SU-DHL-6 (cell line): ENCODE measurements at regions not wholly inside any gene's neighbourhood (a gene's known extent, or its start where the extent isn't known, plus 50 kb on each side); places are given as distances from the start of the nearest gene placed in this dataset.

Experiments
- H2AFZ ChIP-seq: fragments of 200-600 bp; sonication (generic); 2 replicates; pipeline ENCODE4 v1.6.1; 2014; ENCODE audit warnings: low read depth, mild to moderate bottlenecking, moderate library complexity, mixed read lengths, antibody characterized with exemption, low read length; ENCODE audit not compliant: severe bottlenecking
- H3F3A ChIP-seq: fragments of 200-600 bp; shearing (Covaris generic); 2 replicates; pipeline ENCODE4 v1.6.0; 2016; ENCODE audit warnings: antibody characterized with exemption, mild to moderate bottlenecking; ENCODE audit not compliant: insufficient read depth
- H3K27ac ChIP-seq: fragments of 200-600 bp; sonication (generic); 2 replicates; pipeline ENCODE4 v1.5.1; 2016; ENCODE audit warnings: low read depth, mild to moderate bottlenecking, low read length, moderate library complexity, mixed read lengths
- H3K27me3 ChIP-seq: fragments of 200-600 bp; sonication (generic), shearing (Covaris generic); 2 replicates; pipeline ENCODE4 v1.6.0; 2014; ENCODE audit warnings: mild to moderate bottlenecking, low read length
- H3K36me3 ChIP-seq: fragments of 200-600 bp; sonication (generic); 2 replicates; pipeline ENCODE4 v1.6.1; 2014; ENCODE audit warnings: mild to moderate bottlenecking, low read length, mixed read lengths
- H3K4me2 ChIP-seq: fragments of 300-600, 200-600 bp; shearing (Covaris generic), sonication (generic); 2 replicates; pipeline ENCODE4 v1.6.0; 2014; ENCODE audit warnings: low read length, low read depth, mild to moderate bottlenecking; ENCODE audit not compliant: poor library complexity, severe bottlenecking
- H3K4me3 ChIP-seq: fragments of 200-600 bp; sonication (generic); 2 replicates; pipeline ENCODE4 v1.5.1; 2014; ENCODE audit warnings: antibody characterized with exemption, low read length, mild to moderate bottlenecking, mixed read lengths; ENCODE audit not compliant: insufficient read depth, poor library complexity, severe bottlenecking
- H3K79me2 ChIP-seq: fragments of 200-600 bp; sonication (generic); 2 replicates; pipeline ENCODE4 v1.6.1; 2014; ENCODE audit warnings: mild to moderate bottlenecking, low read length, moderate library complexity; ENCODE audit not compliant: insufficient read depth
- H3K9ac ChIP-seq: fragments of 200-600 bp; sonication (generic); 2 replicates; pipeline ENCODE4 v1.7.0; 2014; ENCODE audit warnings: mild to moderate bottlenecking, low read length
- H3K9me2 ChIP-seq: fragments of 200-600 bp; sonication (generic); replicated peaks from 2 replicates; pipeline ENCODE4 v1.6.1; 2014; ENCODE audit warnings: low read length; ENCODE audit not compliant: insufficient read depth
- H3K9me3 ChIP-seq: fragments of 200-600 bp; sonication (generic); 2 replicates; pipeline ENCODE4 v1.6.1; 2014; ENCODE audit warnings: low read length, mixed read lengths; ENCODE audit not compliant: insufficient read depth
- H4K20me1 ChIP-seq: fragments of 200-600 bp; sonication (generic); 2 replicates; pipeline ENCODE4 v1.6.1; 2014; ENCODE audit warnings: low read depth, mild to moderate bottlenecking, antibody characterized with exemption, low read length, moderate library complexity, mixed read lengths
- EZH2phosphoT487 ChIP-seq: fragments of 200-600 bp; sonication (generic), shearing (Covaris generic); conservative IDR thresholded peaks from 2 replicates; pipeline ENCODE4 v1.6.1; 2018; ENCODE audit warnings: mild to moderate bottlenecking, antibody characterized with exemption, low read length, moderate library complexity, mixed read lengths
- TF ChIP-seq, protein P1 (sequence below): fragments of 200-600 bp; sonication (generic); IDR thresholded peaks from one replicate; pipeline ENCODE4 v1.5.1; 2017; ENCODE audit warnings: antibody characterized with exemption, mild to moderate bottlenecking, low read length, moderate library complexity; ENCODE audit not compliant: insufficient read depth, poor library complexity, severe bottlenecking

DNA sequence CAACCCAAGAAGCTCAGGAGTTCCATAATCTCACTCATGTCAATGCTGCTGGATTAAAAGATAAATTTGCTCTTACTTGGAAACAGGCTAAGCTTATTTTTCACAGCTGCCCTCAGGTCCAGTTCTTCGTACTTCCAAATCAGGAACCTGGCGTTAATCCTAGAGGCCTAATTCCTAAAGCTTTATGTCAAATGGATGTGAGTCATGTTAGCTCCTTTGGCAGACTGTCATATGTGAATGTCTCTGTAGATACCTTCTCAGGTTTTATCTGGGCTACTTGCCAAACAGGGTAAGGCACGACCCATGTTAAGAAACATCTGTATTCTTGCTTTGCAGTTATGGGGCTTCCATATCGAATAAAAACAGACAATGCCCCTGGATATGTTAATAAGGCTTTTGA is 504.6 kb downstream of the ALG10 start:
- Histone ChIP-seq H3K9me2 (no peaks in the 10 kb centered on the region), H3F3A (no peaks in the 10 kb centered on the region), H3K79me2 (no peaks in the 10 kb centered on the region), H3K36me3 (no peaks in the 10 kb centered on the region), H3K9me3 (0 out of 2 replicates have a peak, but pooled peaks cover 4% of the 10 kb centered on the region), H3K4me2 (no peak overlapping the region), H3K27me3 (no peaks in the 10 kb centered on the region), H3K9ac (no peak overlapping the region), H4K20me1 (no peaks in the 10 kb centered on the region), H3K27ac (no peak overlapping the region), H3K4me3 (no peak overlapping the region), H2AFZ (no peak overlapping the region)
- TF ChIP-seq EZH2phosphoT487: no peak
- TF ChIP-seq, protein P1, sequence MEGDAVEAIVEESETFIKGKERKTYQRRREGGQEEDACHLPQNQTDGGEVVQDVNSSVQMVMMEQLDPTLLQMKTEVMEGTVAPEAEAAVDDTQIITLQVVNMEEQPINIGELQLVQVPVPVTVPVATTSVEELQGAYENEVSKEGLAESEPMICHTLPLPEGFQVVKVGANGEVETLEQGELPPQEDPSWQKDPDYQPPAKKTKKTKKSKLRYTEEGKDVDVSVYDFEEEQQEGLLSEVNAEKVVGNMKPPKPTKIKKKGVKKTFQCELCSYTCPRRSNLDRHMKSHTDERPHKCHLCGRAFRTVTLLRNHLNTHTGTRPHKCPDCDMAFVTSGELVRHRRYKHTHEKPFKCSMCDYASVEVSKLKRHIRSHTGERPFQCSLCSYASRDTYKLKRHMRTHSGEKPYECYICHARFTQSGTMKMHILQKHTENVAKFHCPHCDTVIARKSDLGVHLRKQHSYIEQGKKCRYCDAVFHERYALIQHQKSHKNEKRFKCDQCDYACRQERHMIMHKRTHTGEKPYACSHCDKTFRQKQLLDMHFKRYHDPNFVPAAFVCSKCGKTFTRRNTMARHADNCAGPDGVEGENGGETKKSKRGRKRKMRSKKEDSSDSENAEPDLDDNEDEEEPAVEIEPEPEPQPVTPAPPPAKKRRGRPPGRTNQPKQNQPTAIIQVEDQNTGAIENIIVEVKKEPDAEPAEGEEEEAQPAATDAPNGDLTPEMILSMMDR: no peak

DNA sequence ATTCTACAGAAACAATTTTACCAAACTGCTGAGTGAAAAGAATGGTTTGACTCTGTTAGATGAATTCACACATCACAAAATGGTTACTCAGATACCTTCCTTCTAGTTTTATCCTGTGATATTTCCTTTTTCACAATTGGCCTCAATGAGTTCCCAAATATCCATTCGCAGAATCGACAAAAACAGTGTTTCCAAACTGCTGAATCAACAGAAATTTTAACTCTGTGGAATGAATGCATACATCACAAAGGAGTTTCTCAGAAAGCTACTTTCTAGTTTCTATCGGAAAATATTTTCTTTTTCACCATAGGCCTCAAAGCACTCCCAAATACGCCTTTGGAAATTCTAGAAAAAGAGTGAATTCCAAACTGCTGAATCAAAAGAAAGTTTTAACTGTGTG is 525.0 kb downstream of the ALG10 start:
- TF ChIP-seq, protein P1: no peak
- TF ChIP-seq EZH2phosphoT487: no peak
- Histone ChIP-seq H4K20me1 (no peaks in the 10 kb centered on the region), H3K27ac (no peak overlapping the region), H3K9ac (no peak overlapping the region), H2AFZ (no peak overlapping the region), H3K4me2 (no peak overlapping the region), H3K9me3 (peaks cover 62% of the 10 kb centered on the region; the same call in 1 of the 2 replicates), H3K36me3 (no peaks in the 10 kb centered on the region), H3F3A (no peaks in the 10 kb centered on the region), H3K79me2 (no peaks in the 10 kb centered on the region), H3K4me3 (no peak overlapping the region), H3K9me2 (no peaks in the 10 kb centered on the region), H3K27me3 (no peaks in the 10 kb centered on the region)

DNA sequence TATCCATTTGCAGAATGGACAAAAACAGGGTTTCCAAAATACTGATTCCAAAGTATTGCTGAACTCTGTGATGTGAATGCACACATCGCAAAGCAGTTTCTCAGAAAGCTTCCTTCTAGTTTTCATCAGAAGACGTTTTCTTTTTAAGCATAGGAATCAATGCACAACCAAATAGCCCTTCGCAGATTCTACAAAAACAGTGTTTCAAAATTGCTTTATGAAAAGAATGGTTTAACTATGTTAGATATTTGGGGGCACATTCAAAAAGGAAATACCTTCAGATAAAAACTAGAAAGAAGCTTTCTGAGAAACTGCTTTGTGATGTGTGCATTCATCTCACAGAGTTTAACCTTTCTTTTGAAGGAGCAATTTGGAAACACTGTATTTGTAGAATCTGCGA is 569.7 kb downstream of the ALG10 start:
- TF ChIP-seq EZH2phosphoT487: no peak
- TF ChIP-seq, protein P1: no peak
- Histone ChIP-seq H3K9me3 (peaks cover 54% of the 10 kb centered on the region; the same call in 1 of the 2 replicates), H3K27ac (no peak overlapping the region), H3F3A (no peaks in the 10 kb centered on the region), H3K9ac (no peak overlapping the region), H4K20me1 (no peaks in the 10 kb centered on the region), H3K4me2 (no peak overlapping the region), H3K36me3 (no peaks in the 10 kb centered on the region), H2AFZ (no peak overlapping the region), H3K9me2 (no peaks in the 10 kb centered on the region), H3K27me3 (no peaks in the 10 kb centered on the region), H3K4me3 (no peak overlapping the region), H3K79me2 (no peaks in the 10 kb centered on the region)
